C4-2B (cell line): ENCODE measurements at regions not wholly inside any gene's neighbourhood (a gene's known extent, or its start where the extent isn't known, plus 50 kb on each side); places are given as distances from the start of the nearest gene placed in this dataset.

Experiments
- H3K27ac ChIP-seq: fragments of 450-650 bp; 2 replicates; pipeline ENCODE4 v1.5.1; 2017
- CTCF ChIP-seq: fragments of 450-650 bp; conservative IDR thresholded peaks from 2 replicates; pipeline ENCODE4 v1.5.1; 2017; ENCODE audit warnings: mild to moderate bottlenecking
- ZFX ChIP-seq: fragments of 450-650 bp; IDR thresholded peaks from 2 replicates; pipeline ENCODE4 v1.6.1; 2017

GRCh38 chr21:14903172-14903865 is 161.5 kb downstream of the NRIP1 start:
- no peak for TF ChIP-seq ZFX
- no peak overlapping the region for H3K27ac ChIP-seq

- TF ChIP-seq ZFX (no peak), CTCF (no peak)
- no peak overlapping the region for H3K27ac ChIP-seq
These were observed 163.3 kb downstream of the NRIP1 start for GRCh38 chr21:14901482-14901958.

- no peak overlapping the region for H3K27ac ChIP-seq
- TF ChIP-seq ZFX (no peak), CTCF (no peak)
These were observed 164.2 kb downstream of the NRIP1 start for GRCh38 chr21:14900611-14901010.

GRCh38 chr21:14900058-14900457 is 164.7 kb downstream of the NRIP1 start:
- TF ChIP-seq ZFX = no peak
- TF ChIP-seq CTCF = no peak
- no peak overlapping the region for H3K27ac ChIP-seq

- TF ChIP-seq CTCF (no peak), ZFX (no peak)
These were observed 169.0 kb downstream of the NRIP1 start for GRCh38 chr21:14895792-14896191.

GRCh38 chr21:14890141-14890540 is 174.7 kb downstream of the NRIP1 start:
- no peak overlapping the region for H3K27ac ChIP-seq
- TF ChIP-seq ZFX (no peak), CTCF (no peak)

More at GRCh38 chr21:14895792-14896191, 169.0 kb downstream of the NRIP1 start:
- no peak overlapping the region for H3K27ac ChIP-seq

DNA sequence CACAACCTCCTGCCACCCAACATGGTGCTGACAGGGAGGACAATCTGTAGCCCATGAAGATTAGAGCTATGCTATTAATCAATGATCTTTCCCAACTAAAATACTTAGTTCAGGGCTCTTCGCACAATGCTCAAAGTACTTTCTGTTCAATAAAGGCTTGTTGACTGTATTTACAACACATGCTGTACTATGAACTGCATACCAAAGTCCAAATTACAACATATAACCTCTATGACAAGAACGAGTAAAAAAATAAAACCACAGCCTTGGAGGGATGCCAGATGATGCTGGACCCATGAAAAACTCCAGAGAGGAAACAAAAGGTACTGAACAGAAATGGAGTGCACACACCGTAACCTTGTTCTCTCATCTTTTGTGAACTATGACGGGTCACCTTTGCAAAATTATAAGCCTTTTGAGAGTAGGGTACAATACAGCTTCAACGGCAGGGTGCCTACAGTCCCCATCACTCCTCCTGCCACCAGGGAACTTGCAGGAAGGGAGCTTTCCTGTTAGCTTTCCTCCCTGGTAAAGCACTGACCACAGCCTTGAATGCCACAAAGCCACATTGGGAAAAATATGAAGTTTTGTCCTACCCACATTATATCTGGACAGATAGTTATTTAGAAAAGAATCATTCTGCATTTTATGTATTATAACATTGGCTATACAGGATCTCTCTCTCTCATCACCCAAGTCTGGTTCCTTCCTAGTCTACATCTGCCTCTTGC is 175.6 kb downstream of the NRIP1 start:
- no peak overlapping the region for H3K27ac ChIP-seq
- TF ChIP-seq CTCF = no peak
- TF ChIP-seq ZFX = no peak
